ENCODE measurements at regions not wholly inside any gene's neighbourhood (a gene's known extent, or its start where the extent isn't known, plus 50 kb on each side); places are given as distances from the start of the nearest gene placed in this dataset.

- TF ChIP-seq, protein P1, sequence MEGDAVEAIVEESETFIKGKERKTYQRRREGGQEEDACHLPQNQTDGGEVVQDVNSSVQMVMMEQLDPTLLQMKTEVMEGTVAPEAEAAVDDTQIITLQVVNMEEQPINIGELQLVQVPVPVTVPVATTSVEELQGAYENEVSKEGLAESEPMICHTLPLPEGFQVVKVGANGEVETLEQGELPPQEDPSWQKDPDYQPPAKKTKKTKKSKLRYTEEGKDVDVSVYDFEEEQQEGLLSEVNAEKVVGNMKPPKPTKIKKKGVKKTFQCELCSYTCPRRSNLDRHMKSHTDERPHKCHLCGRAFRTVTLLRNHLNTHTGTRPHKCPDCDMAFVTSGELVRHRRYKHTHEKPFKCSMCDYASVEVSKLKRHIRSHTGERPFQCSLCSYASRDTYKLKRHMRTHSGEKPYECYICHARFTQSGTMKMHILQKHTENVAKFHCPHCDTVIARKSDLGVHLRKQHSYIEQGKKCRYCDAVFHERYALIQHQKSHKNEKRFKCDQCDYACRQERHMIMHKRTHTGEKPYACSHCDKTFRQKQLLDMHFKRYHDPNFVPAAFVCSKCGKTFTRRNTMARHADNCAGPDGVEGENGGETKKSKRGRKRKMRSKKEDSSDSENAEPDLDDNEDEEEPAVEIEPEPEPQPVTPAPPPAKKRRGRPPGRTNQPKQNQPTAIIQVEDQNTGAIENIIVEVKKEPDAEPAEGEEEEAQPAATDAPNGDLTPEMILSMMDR (IDR thresholded peaks at IDR 0.05; ENCODE audit: low read depth, low read length), result no peak
- TF ChIP-seq EZH2phosphoT487 (IDR thresholded peaks at IDR 0.05; ENCODE audit: low read depth), result no peak
Measured at GRCh38 chr16:73616770-73617169, 568.8 kb upstream of the ZFHX3 start.
